HG03432 (cell line): ENCODE measurements at regions not wholly inside any gene's neighbourhood (a gene's known extent, or its start where the extent isn't known, plus 50 kb on each side); places are given as distances from the start of the nearest gene placed in this dataset.

ENCODE experiments used
- ATAC-seq: cut with Tn5 transposase; IDR thresholded peaks from one replicate; pipeline ENCODE4 v1.9.1; 2021; ENCODE audit warnings: mild to moderate bottlenecking, moderate library complexity; ENCODE audit not compliant: unreplicated experiment

DNA sequence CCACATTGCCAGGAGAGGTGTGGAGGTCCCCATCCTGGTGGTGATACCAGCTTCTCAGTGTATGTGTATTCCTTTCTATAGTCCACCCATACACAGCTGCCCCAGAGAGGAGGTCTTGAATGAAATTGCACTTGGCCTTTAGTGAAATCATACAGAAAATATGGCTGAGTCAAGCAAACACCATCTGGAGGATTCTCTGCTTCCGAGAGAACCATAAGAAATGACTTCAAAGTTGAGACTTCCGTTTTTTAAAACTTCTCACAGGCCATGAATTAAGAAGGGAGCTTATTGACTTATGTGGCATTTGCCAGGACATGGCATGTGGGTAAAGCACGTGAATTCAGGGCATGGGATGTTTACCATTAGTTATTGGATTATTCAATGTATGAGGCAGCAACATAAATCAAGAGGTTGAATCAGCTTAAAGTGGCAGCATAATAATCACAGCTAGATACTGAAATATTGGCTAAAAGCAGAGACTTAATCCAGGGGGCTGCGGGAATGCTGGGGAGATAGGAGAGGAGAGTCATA, 119.1 kb upstream of the MTNR1B start:
- ATAC-seq: no peak

GRCh38 chr11:92852229-92852628, 117.2 kb upstream of the MTNR1B start:
- ATAC-seq: no peak

GRCh38 chr11:92852946-92853345, 116.5 kb upstream of the MTNR1B start:
- no peak for ATAC-seq

GRCh38 chr11:92854162-92854561, 115.3 kb upstream of the MTNR1B start:
- ATAC-seq: no peak

DNA sequence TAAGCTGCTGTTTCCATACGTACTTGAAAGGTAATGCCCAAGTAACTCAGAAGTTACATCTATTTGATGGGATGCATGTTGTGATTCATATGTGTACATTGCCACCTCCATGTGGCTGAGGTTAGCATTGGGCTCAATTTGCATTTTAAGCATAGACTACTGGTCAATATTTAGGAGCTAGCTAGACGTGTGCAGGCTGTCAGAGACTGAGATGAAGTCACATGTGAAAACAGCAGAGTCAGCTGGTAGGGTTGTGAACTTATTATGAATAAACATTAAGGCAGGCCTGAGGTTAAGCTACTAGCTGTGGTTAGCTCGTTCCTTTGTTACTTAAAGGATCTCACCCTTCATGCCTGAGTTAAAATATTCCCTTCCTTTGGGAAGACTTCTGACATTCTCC, 114.5 kb upstream of the MTNR1B start:
- no peak for ATAC-seq

DNA sequence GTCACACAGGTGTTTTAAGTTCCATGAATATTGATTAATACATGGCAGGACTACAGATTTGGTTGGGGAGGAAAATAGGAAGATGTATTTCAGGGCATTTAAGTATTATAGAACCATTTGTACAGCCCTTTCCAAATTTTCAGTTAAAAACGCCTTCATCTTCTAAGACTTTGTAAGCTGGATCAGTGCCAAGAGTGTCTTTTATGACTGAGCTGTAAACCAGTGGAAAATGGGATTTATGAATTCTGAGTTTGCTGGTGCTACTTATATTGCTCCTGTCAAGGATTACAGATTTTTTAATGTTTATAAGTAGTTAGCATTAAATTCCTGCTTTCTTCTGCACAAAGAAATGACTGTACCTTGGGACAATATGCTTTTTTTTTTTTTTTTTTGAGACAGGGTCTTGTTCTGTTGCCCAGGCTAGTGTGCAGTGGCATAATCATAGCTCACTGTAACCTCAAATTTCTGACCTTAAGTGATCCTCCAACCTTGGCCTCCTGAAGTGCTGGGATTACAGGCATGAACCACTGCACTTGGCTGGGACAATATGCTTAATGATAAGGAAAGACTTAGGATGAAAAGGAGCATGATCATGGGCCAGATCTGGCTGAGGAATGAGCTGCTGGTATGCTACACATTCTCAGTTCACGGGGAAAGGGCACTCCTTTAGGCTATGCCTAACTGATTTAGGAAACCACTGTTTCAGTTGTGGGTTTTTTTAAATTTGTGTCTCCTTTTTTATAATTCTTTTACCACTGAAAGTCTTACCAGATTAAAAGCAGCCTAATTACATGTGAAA, 113.6 kb upstream of the MTNR1B start:
- no peak for ATAC-seq

- ATAC-seq: no peak
Observed at GRCh38 chr11:92857407-92857806, 112.0 kb upstream of the MTNR1B start.

- no peak for ATAC-seq
Observed at GRCh38 chr11:92859156-92859690, 110.2 kb upstream of the MTNR1B start.

DNA sequence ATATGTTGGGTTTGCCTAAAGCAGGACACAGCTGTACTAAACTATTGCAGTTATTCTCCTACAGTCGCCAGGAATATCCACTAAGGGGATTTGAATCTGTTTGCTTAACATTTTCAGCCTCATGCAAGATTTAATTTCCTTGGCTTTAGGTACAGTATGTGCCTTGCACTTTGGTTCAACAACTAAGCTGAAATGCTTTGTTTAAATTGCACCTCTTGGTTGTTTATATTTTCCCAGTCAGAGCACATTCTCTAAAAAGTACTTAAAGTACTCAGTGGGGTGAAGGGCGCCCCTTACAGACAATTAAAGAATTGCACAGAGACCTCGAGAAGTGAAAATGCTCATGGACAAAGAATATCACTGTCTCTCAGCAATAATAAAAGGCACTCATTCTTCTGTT, 107.8 kb upstream of the MTNR1B start:
- no peak for ATAC-seq

GRCh38 chr11:92865352-92865751, 104.1 kb upstream of the MTNR1B start:
- no peak for ATAC-seq

- no peak for ATAC-seq
Observed at GRCh38 chr11:92866679-92867282, 102.7 kb upstream of the MTNR1B start.

DNA sequence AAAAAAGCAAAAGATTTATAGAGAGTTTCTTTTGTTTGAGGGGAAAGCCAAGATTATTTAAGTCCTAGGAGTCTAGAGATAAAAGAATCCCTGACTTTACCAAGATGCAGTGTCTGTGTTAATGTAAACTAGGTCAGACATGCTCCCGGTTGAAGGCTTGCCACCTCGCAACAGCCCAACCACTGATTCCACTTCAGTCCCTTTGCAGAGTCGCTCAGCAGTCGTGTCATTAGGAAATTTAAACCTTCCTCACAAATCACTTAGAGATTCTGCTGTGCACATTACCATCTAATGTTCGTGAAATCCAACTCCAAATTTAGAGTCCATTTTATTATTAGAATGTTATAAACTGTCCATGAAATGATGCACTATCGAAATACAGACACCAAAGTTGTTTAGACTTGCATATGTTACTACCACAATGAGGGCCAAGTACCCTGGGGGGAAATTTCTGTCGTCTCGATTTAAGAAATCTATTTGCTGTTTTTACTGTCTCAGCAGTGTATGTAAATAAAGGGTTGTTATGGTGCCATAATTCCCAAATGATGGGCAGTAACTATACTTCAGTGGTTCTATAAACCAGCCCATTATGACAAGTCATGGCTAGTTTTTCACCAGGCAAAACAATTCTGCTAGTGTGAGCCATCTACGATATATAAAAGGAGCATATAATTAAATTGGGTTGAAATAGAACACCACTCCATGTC, 101.4 kb upstream of the MTNR1B start:
- no peak for ATAC-seq

GRCh38 chr11:92869716-92870115, 99.7 kb upstream of the MTNR1B start:
- ATAC-seq: no peak

- ATAC-seq: no peak
Observed at GRCh38 chr11:92870196-92870832, 99.1 kb upstream of the MTNR1B start.

- ATAC-seq: no peak
Observed at GRCh38 chr11:92873551-92873950, 95.9 kb upstream of the MTNR1B start.

DNA sequence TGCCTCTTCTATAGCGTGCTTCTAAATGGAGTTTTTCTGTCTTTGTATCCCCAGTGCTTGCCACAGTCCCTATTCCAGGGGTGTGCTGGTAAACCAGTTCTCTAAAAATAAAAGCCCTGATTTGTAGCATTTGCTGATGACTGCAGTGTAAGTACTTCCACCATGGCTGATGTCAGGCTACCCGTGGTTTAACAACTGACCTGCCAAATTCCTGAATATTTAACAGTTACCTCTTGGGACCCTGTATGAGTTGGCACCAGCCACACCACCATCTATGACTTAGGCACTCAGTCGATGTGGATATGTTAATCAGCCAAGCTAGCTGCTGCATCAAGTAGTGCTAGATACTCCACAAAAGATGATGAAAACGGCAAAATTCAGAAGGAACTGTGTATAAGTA, 94.0 kb upstream of the MTNR1B start:
- ATAC-seq: no peak

DNA sequence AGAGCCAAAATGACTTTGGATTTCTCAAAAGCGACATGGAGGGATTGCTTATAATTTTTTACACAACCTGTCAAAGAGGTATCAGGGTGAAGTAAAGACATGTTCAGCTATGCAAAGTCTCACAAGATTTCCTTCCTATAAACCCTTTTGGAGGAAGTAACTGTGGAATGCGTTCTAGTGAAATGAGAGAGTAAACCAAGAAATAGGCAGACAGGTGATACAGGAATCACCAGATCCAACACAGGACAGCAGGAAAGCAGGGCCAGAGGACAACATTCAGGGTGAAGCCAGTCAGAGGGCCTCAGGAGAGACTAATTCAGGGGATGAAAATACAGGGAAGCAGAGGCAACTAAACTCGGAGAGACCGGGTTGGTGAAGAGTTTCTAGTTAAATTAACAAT, 90.4 kb upstream of the MTNR1B start:
- no peak for ATAC-seq

GRCh38 chr11:92880381-92880780, 89.1 kb upstream of the MTNR1B start:
- no peak for ATAC-seq

GRCh38 chr11:92881940-92882450, 87.5 kb upstream of the MTNR1B start:
- ATAC-seq: no peak

DNA sequence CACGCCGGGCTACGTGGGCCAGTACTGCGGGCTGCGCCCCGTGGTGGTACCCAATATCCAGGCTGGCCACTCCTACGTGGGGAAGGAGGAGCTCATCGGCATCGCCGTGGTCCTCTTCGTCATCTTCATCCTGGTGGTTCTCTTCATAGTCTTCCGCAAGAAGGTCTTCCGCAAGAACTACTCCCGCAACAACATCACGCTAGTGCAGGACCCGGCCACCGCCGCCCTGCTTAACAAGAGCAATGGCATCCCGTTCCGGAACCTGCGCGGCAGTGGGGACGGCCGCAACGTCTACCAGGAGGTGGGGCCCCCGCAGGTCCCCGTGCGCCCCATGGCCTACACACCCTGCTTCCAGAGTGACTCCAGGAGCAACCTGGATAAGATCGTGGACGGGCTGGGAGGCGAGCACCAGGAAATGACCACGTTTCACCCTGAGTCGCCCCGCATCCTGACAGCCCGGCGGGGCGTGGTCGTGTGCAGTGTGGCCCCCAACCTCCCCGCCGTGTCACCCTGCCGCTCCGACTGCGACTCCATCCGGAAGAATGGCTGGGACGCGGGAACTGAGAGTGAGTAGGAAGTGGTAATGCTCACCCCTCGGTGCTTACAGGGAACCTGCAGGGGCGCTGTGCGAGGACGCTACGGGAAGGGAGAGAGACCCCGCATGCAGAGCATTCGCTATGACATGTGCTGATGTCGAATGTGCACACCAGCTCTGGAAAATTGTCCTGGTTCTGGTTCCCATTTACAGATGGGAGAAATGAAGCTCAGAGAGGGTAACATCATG, 86.4 kb upstream of the MTNR1B start:
- ATAC-seq: no peak
